GM12874 (cell line): ENCODE measurements at regions not wholly inside any gene's neighbourhood (a gene's known extent, or its start where the extent isn't known, plus 50 kb on each side); places are given as distances from the start of the nearest gene placed in this dataset.

Experiments used
- TF ChIP-seq, protein P1 (sequence below): IDR thresholded peaks from 2 replicates; pipeline ENCODE4 v1.5.1; 2011; ENCODE audit warnings: low read depth, mild to moderate bottlenecking, control low read depth, low read length, moderate library complexity; ENCODE audit not compliant: insufficient read depth

- TF ChIP-seq, protein P1, sequence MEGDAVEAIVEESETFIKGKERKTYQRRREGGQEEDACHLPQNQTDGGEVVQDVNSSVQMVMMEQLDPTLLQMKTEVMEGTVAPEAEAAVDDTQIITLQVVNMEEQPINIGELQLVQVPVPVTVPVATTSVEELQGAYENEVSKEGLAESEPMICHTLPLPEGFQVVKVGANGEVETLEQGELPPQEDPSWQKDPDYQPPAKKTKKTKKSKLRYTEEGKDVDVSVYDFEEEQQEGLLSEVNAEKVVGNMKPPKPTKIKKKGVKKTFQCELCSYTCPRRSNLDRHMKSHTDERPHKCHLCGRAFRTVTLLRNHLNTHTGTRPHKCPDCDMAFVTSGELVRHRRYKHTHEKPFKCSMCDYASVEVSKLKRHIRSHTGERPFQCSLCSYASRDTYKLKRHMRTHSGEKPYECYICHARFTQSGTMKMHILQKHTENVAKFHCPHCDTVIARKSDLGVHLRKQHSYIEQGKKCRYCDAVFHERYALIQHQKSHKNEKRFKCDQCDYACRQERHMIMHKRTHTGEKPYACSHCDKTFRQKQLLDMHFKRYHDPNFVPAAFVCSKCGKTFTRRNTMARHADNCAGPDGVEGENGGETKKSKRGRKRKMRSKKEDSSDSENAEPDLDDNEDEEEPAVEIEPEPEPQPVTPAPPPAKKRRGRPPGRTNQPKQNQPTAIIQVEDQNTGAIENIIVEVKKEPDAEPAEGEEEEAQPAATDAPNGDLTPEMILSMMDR = no peak
Observed at GRCh38 chrX:35590210-35590609, 207.9 kb upstream of the MAGEB16 start.

DNA sequence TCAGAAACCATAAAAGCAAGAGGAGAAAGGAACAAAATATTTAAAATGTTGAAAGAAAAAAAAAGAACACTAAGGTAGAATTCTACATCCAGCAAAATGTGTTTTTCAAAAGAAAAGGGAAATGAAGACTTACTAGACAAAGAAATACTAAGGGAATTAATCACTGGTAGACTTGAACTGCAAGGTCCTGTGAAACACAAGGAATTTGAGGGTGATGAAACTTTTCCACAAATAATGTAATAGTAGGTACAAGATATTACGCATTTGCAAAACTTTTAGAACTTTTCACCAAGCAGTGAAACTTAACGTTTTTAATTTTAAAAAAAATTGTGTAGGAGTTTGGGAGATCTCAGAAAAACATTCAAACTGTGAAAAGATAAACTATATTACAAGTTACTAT, 180.3 kb upstream of the MAGEB16 start:
- TF ChIP-seq, protein P1 = no peak

- TF ChIP-seq, protein P1 = no peak
Observed at GRCh38 chrX:35622040-35622439, 176.1 kb upstream of the MAGEB16 start.

- TF ChIP-seq, protein P1 = no peak
Observed at GRCh38 chrX:35622601-35623000, 175.5 kb upstream of the MAGEB16 start.

DNA sequence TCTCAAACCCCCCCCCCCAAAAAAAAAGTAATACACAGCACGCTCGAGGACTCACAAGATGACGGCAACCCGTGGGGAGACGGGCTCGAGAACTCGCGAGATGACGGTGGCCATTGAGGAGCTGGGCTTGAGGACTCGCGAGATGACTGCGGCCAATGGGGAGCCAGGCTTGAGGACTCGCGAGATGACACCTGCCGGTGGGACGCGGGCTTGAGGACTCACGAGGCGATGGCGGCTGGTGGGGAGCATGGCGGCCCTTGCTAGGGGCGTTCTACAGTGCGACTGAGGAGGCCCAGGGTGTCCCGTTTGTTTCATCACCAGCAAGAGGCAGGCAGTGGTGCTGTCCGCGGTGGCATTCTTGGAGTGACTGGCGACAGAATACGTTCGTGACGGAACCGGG, 172.4 kb upstream of the MAGEB16 start:
- TF ChIP-seq, protein P1 = no peak

DNA sequence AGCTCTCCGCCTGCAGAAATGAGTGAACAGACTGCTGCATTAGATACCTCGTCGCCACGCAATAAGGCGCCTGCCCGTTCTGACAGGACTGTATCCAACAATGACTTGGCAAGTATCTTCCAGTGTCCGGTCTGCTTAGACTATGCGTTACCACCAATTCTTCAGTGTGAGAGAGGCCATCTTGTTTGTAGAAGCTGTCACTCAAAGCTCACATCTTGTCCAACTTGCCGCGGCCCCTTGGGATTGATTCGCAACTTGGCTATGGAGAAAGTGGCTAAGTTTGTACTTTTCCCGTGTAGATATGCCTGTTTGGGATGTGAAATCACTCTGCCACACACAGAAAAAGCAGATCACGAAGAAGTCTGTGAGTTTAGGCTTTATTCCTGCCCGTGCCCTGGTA, 172.0 kb upstream of the MAGEB16 start:
- TF ChIP-seq, protein P1 = no peak

GRCh38 chrX:35664833-35665232, 133.3 kb upstream of the MAGEB16 start:
- TF ChIP-seq, protein P1 = no peak

GRCh38 chrX:35665311-35665710, 132.8 kb upstream of the MAGEB16 start:
- TF ChIP-seq, protein P1 = no peak
